SK-N-SH treated with all-trans-retinoic acid at 6 μM for 48 hours (cell line): ENCODE measurements at regions not wholly inside any gene's neighbourhood (a gene's known extent, or its start where the extent isn't known, plus 50 kb on each side); places are given as distances from the start of the nearest gene placed in this dataset.

Experiments
- ATAC-seq: fragments of 200-7000 bp; cut with Tn5 transposase; 3 replicates; pipeline ENCODE4 v1.9.1; 2020; ENCODE audit warnings: mild to moderate bottlenecking, moderate library complexity
- ARNTL ChIP-seq: fragments of 450-650 bp; formaldehyde crosslinking; IDR thresholded peaks from 2 replicates; pipeline ENCODE4 v1.5.0; 2020; ENCODE audit warnings: low read depth, mild to moderate bottlenecking, moderate library complexity, borderline replicate concordance
- BACH2 ChIP-seq: fragments of 250-450 bp; sonication (Bioruptor Pico); IDR thresholded peaks from 2 replicates; pipeline ENCODE4 v1.9.0; 2021; ENCODE audit warnings: mild to moderate bottlenecking, borderline replicate concordance
- CREB5 ChIP-seq: fragments of 250-450 bp; sonication (Bioruptor Pico); IDR thresholded peaks from 2 replicates; pipeline ENCODE4 v1.5.1; 2020; ENCODE audit warnings: low read depth, mild to moderate bottlenecking, moderate library complexity
- CSDC2 ChIP-seq: fragments of 250-450 bp; sonication (Bioruptor Pico); IDR thresholded peaks from 2 replicates; pipeline ENCODE4 v1.5.0; 2020; ENCODE audit warnings: mild to moderate bottlenecking, moderate library complexity
- ESRRG ChIP-seq: fragments of 250-450 bp; sonication (Bioruptor Pico); IDR thresholded peaks from 2 replicates; pipeline ENCODE4 v1.6.1; 2021; ENCODE audit warnings: mild to moderate bottlenecking
- GLIS3 ChIP-seq: fragments of 250-450 bp; sonication (Bioruptor Pico); IDR thresholded peaks from 2 replicates; pipeline ENCODE4 v1.5.0; 2020; ENCODE audit warnings: mild to moderate bottlenecking, moderate library complexity
- ISL1 ChIP-seq: fragments of 250-450 bp; sonication (Bioruptor Pico); IDR thresholded peaks from 2 replicates; pipeline ENCODE4 v2.1.2; 2022; ENCODE audit warnings: mild to moderate bottlenecking, moderate library complexity
- OSR1 ChIP-seq: fragments of 250-450 bp; sonication (Bioruptor Pico); IDR thresholded peaks from 2 replicates; pipeline ENCODE4 v1.8.0; 2022; ENCODE audit warnings: moderate library complexity, mild to moderate bottlenecking, inconsistent platforms
- PATZ1 ChIP-seq: fragments of 250-450 bp; sonication (Bioruptor Pico); IDR thresholded peaks from 2 replicates; pipeline ENCODE4 v1.8.0; 2020; ENCODE audit warnings: mild to moderate bottlenecking, moderate library complexity, borderline replicate concordance
- PPARA ChIP-seq: fragments of 250-450 bp; sonication (Bioruptor Pico); IDR thresholded peaks from 2 replicates; pipeline ENCODE4 v1.5.0; 2020; ENCODE audit warnings: mild to moderate bottlenecking, borderline replicate concordance
- RARB ChIP-seq: fragments of 250-450 bp; sonication (Bioruptor Pico); IDR thresholded peaks from 2 replicates; pipeline ENCODE4 v1.8.0; 2021; ENCODE audit warnings: mild to moderate bottlenecking, moderate library complexity
- SNAI2 ChIP-seq: fragments of 250-450 bp; sonication (Bioruptor Pico); IDR thresholded peaks from 2 replicates; pipeline ENCODE4 v1.5.0; 2020; ENCODE audit warnings: mild to moderate bottlenecking, moderate library complexity
- TCF4 ChIP-seq: fragments of 250-450 bp; sonication (Bioruptor Pico); IDR thresholded peaks from 2 replicates; pipeline ENCODE4 v1.8.0; 2021; ENCODE audit warnings: mild to moderate bottlenecking, moderate library complexity, borderline replicate concordance
- TOX ChIP-seq: fragments of 250-450 bp; sonication (Bioruptor Pico); IDR thresholded peaks from 2 replicates; pipeline ENCODE4 v1.8.0; 2021; ENCODE audit warnings: mild to moderate bottlenecking, moderate library complexity, borderline replicate concordance
- ZC3H10 ChIP-seq: fragments of 250-450 bp; sonication (Bioruptor Pico); IDR thresholded peaks from 2 replicates; pipeline ENCODE4 v1.5.1; 2021; ENCODE audit warnings: mild to moderate bottlenecking, moderate library complexity
- ZFP30 ChIP-seq: fragments of 450-650 bp; formaldehyde crosslinking; IDR thresholded peaks from 2 replicates; pipeline ENCODE4 v1.5.0; 2022; ENCODE audit warnings: mild to moderate bottlenecking, moderate library complexity
- ZNF565 ChIP-seq: fragments of 450-650 bp; formaldehyde crosslinking; conservative IDR thresholded peaks from 2 replicates; pipeline ENCODE4 v1.5.0; 2020; ENCODE audit warnings: low read depth, mild to moderate bottlenecking, moderate library complexity
- ZNF70 ChIP-seq: fragments of 450-650 bp; formaldehyde crosslinking; IDR thresholded peaks from 2 replicates; pipeline ENCODE4 v1.5.0; 2020; ENCODE audit warnings: mild to moderate bottlenecking, moderate library complexity
- ZNF8 ChIP-seq: fragments of 450-650 bp; formaldehyde crosslinking; IDR thresholded peaks from 2 replicates; pipeline ENCODE4 v1.5.0; 2020; ENCODE audit warnings: mild to moderate bottlenecking, moderate library complexity
- TF ChIP-seq, protein P1 (sequence below): fragments of 250-450 bp; sonication (Bioruptor Pico); IDR thresholded peaks from 2 replicates; pipeline ENCODE4 v1.5.1; 2021; ENCODE audit warnings: mild to moderate bottlenecking, moderate library complexity
- TF ChIP-seq, protein P2 (sequence below): fragments of 250-450 bp; sonication (Bioruptor Pico); IDR thresholded peaks from 2 replicates; pipeline ENCODE4 v1.8.0; 2021; ENCODE audit warnings: low read depth, mild to moderate bottlenecking, moderate library complexity, borderline replicate concordance

GRCh38 chr9:29006628-29007027 is 1433.3 kb upstream of the C9orf72 start (continued):
- TF ChIP-seq ZC3H10: no peak

- TF ChIP-seq ZNF70 (CRISPR knock-in tag): no peak
- no peak for TF ChIP-seq OSR1 (CRISPR knock-in tag)
- no peak for TF ChIP-seq BACH2 (CRISPR knock-in tag)
- TF ChIP-seq, protein P1, sequence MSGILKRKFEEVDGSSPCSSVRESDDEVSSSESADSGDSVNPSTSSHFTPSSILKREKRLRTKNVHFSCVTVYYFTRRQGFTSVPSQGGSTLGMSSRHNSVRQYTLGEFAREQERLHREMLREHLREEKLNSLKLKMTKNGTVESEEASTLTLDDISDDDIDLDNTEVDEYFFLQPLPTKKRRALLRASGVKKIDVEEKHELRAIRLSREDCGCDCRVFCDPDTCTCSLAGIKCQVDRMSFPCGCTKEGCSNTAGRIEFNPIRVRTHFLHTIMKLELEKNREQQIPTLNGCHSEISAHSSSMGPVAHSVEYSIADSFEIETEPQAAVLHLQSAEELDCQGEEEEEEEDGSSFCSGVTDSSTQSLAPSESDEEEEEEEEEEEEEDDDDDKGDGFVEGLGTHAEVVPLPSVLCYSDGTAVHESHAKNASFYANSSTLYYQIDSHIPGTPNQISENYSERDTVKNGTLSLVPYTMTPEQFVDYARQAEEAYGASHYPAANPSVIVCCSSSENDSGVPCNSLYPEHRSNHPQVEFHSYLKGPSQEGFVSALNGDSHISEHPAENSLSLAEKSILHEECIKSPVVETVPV: no peak
- no peak for TF ChIP-seq PATZ1 (CRISPR knock-in tag)
- TF ChIP-seq ZC3H10: no peak
- TF ChIP-seq GLIS3 (CRISPR knock-in tag): no peak
- no peak for TF ChIP-seq PPARA (CRISPR knock-in tag)
- ATAC-seq: no peak
These were observed 1439.6 kb upstream of the C9orf72 start for GRCh38 chr9:29012911-29013310.

DNA sequence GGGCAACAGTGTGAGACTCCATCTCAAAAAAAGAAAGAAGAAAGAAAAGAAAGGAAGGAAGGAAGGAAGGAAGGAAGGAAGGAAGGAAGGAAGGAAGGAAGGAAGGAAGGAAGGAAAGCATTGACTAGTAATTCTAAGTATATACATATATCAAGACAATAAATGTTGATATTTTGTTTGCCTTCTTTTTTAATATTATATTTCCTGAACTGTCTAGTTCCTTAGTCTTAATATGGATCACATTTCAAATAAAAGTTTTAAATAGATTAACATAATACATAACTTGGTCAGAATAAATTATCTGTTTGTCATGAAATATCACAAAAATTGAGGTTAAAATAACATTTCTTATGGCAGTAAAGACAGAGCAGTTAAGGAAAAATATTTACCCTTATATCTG is 1448.4 kb upstream of the C9orf72 start:
- TF ChIP-seq, protein P2, sequence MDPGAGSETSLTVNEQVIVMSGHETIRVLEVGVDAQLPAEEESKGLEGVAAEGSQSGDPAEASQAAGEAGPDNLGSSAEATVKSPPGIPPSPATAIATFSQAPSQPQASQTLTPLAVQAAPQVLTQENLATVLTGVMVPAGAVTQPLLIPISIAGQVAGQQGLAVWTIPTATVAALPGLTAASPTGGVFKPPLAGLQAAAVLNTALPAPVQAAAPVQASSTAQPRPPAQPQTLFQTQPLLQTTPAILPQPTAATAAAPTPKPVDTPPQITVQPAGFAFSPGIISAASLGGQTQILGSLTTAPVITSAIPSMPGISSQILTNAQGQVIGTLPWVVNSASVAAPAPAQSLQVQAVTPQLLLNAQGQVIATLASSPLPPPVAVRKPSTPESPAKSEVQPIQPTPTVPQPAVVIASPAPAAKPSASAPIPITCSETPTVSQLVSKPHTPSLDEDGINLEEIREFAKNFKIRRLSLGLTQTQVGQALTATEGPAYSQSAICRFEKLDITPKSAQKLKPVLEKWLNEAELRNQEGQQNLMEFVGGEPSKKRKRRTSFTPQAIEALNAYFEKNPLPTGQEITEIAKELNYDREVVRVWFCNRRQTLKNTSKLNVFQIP (CRISPR knock-in tag): no peak
- TF ChIP-seq, protein P1: no peak
- TF ChIP-seq ZNF70 (CRISPR knock-in tag): no peak
- no peak for TF ChIP-seq ZFP30 (CRISPR knock-in tag)
- TF ChIP-seq RARB (CRISPR knock-in tag): no peak
- TF ChIP-seq ARNTL (CRISPR knock-in tag): no peak
- no peak for TF ChIP-seq ESRRG (CRISPR knock-in tag)
- no peak for TF ChIP-seq TOX (CRISPR knock-in tag)
- no peak for TF ChIP-seq ISL1 (CRISPR knock-in tag)
- TF ChIP-seq GLIS3 (CRISPR knock-in tag): no peak
- no peak for TF ChIP-seq OSR1 (CRISPR knock-in tag)
- TF ChIP-seq PATZ1 (CRISPR knock-in tag): no peak
- no peak for TF ChIP-seq CREB5 (CRISPR knock-in tag)
- TF ChIP-seq ZNF8 (CRISPR knock-in tag): no peak
- no peak for TF ChIP-seq SNAI2 (CRISPR knock-in tag)
- TF ChIP-seq TCF4 (CRISPR knock-in tag): no peak
- TF ChIP-seq ZNF565 (CRISPR knock-in tag): no peak
- TF ChIP-seq ZC3H10: no peak
- TF ChIP-seq CSDC2 (CRISPR knock-in tag): no peak
- ATAC-seq: no peak
